ENCODE measurements at regions not wholly inside any gene's neighbourhood (a gene's known extent, or its start where the extent isn't known, plus 50 kb on each side); places are given as distances from the start of the nearest gene placed in this dataset.

DNA sequence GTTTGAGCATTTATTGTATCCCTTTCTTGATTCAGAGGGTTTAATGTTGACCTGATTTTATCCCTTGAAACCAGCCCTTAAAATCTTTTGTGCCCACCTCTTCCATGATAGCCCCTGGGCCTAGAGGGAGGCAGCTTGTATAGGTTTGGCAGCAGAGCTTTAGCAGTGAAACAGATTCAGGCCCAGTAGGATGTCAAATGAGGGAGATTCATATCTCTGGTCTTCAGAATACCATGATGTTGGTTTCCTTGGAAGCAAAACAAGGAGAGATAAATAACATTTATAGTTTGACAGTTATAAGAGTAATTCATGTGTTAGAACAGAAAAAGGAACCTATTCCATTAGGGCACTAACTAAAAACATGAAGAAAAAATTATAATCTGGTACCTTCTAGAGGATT is 649.2 kb downstream of the METTL4 start:
- Mint-ChIP-seq H3K27me3 (ENCODE audit: insufficient read depth) (no peaks in the 10 kb centered on the region), H3K36me3 (ENCODE audit: low read depth) (no peaks in the 10 kb centered on the region), H3K27ac (no peak overlapping the region), H3K9me3 (peaks cover 3% of the 10 kb centered on the region), H3K4me3 (no peak overlapping the region), H3K4me1 (peaks cover 15% of the 10 kb centered on the region)
- H3K4me1 ChIP-seq (ENCODE audit: control insufficient read depth, insufficient read depth, low read length): no peaks in the 10 kb centered on the region
- H3K27ac ChIP-seq (ENCODE audit: low read depth, low read length): no peak overlapping the region
- no peaks in the 10 kb centered on the region for H3K36me3 ChIP-seq (ENCODE audit: control insufficient read depth, insufficient read depth, low read length)
- H3K9me3 ChIP-seq (ENCODE audit: control insufficient read depth, low read length): peaks cover 9% of the 10 kb centered on the region
- H3K9ac ChIP-seq (ENCODE audit: extremely low read depth, low read length, poor library complexity, severe bottlenecking): no peak overlapping the region
- TF ChIP-seq CTCF (conservative IDR thresholded peaks at IDR 0.05): no peak
- DNase-seq: no peak
- H3K27me3 ChIP-seq (ENCODE audit: control insufficient read depth, insufficient read depth, low read length, poor library complexity, severe bottlenecking): no peaks in the 10 kb centered on the region
- H3K4me3 ChIP-seq (ENCODE audit: low read length): no peak overlapping the region

- Mint-ChIP-seq H3K27me3 (ENCODE audit: insufficient read depth) (no peaks in the 10 kb centered on the region), H3K4me1 (peaks cover 5% of the 10 kb centered on the region), H3K36me3 (ENCODE audit: low read depth) (peaks cover 2% of the 10 kb centered on the region), H3K27ac (no peak overlapping the region), H3K4me3 (no peak overlapping the region), H3K9me3 (peaks cover 7% of the 10 kb centered on the region)
- no peaks in the 10 kb centered on the region for H3K27me3 ChIP-seq (ENCODE audit: control insufficient read depth, insufficient read depth, low read length, poor library complexity, severe bottlenecking)
- no peak overlapping the region for H3K4me3 ChIP-seq (ENCODE audit: low read length)
- H3K36me3 ChIP-seq (ENCODE audit: control insufficient read depth, insufficient read depth, low read length): no peaks in the 10 kb centered on the region
- peaks cover 7% of the 10 kb centered on the region for H3K9me3 ChIP-seq (ENCODE audit: control insufficient read depth, low read length)
- H3K9ac ChIP-seq (ENCODE audit: extremely low read depth, low read length, poor library complexity, severe bottlenecking): no peak overlapping the region
- WGBS, 2 experiments (ENCODE audit: insufficient coverage in 1 of 2, insufficient read length in 1 of 2): 73 to 100% methylated on average over 2 to 6 of the region's 6 CpGs
- no peak for DNase-seq
- no peaks in the 10 kb centered on the region for H3K4me1 ChIP-seq (ENCODE audit: control insufficient read depth, insufficient read depth, low read length)
- TF ChIP-seq CTCF (conservative IDR thresholded peaks at IDR 0.05): no peak
- H3K27ac ChIP-seq (ENCODE audit: low read depth, low read length): no peak overlapping the region
These were observed 642.6 kb downstream of the METTL4 start for GRCh38 chr18:1928711-1929110.

DNA sequence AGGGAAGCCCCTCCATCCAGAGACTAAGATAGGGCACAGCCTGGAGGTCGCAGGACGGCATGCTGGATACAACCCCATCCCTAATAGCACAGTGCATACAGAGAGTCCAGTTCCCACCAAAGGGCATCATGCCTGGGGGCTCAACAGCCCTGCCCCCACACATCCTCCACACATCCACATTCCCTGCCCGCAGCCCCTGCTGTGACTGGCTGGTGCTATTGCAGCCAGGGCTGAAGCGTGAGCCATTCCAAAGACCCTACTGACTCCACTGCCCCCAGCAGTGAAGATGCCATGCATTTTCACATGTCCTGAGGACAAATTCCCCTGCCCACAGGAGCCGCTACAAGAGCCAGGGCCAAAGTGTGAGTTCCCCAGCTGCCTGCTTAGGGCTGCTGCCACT is 641.6 kb downstream of the METTL4 start:
- Mint-ChIP-seq H3K4me1 (peaks cover 5% of the 10 kb centered on the region), H3K27me3 (ENCODE audit: insufficient read depth) (no peaks in the 10 kb centered on the region), H3K36me3 (ENCODE audit: low read depth) (peaks cover 2% of the 10 kb centered on the region), H3K9me3 (peaks cover 7% of the 10 kb centered on the region), H3K4me3 (no peak overlapping the region), H3K27ac (no peak overlapping the region)
- Histone ChIP-seq H3K27ac (ENCODE audit: low read depth, low read length) (no peak overlapping the region), H3K4me1 (ENCODE audit: control insufficient read depth, insufficient read depth, low read length) (no peaks in the 10 kb centered on the region), H3K4me3 (ENCODE audit: low read length) (no peak overlapping the region), H3K9ac (ENCODE audit: extremely low read depth, low read length, poor library complexity, severe bottlenecking) (no peak overlapping the region), H3K9me3 (ENCODE audit: control insufficient read depth, low read length) (peaks cover 7% of the 10 kb centered on the region), H3K36me3 (ENCODE audit: control insufficient read depth, insufficient read depth, low read length) (no peaks in the 10 kb centered on the region), H3K27me3 (ENCODE audit: control insufficient read depth, insufficient read depth, low read length, poor library complexity, severe bottlenecking) (no peaks in the 10 kb centered on the region)
- DNase-seq: peak; percentile 65
- WGBS, 2 experiments (ENCODE audit: insufficient coverage in 1 of 2, insufficient read length in 1 of 2): 94 to 100% methylated on average over 2 to 5 of the region's 5 CpGs
- no peak for TF ChIP-seq CTCF (conservative IDR thresholded peaks at IDR 0.05)
